Neutrophil (primary cell): ENCODE measurements at regions not wholly inside any gene's neighbourhood (a gene's known extent, or its start where the extent isn't known, plus 50 kb on each side); places are given as distances from the start of the nearest gene placed in this dataset.

Experiments used
- H3K27ac ChIP-seq: fragments of 200-600 bp; sonication (generic); 2 replicates; pipeline ENCODE4 v1.5.1; 2016; ENCODE audit warnings: mild to moderate bottlenecking, moderate library complexity
- H3K27me3 ChIP-seq: fragments of 200-600 bp; sonication (generic); 2 replicates; pipeline ENCODE4 v1.6.0; 2016; ENCODE audit warnings: mild to moderate bottlenecking
- H3K36me3 ChIP-seq: fragments of 200-600 bp; sonication (generic); 2 replicates; pipeline ENCODE4 v1.5.1; 2017
- H3K4me1 ChIP-seq, 2 experiments: fragments of 200-600 bp in 1 of 2; sonication (generic) in 1 of 2; 1 replicate in 1 of 2; 2 replicates in 1 of 2; pipeline versions ENCODE4 v1.5.1 to v1.6.1; 2013 to 2016; ENCODE audit warnings: low read depth in 1 of 2, low read length in 1 of 2, mild to moderate bottlenecking in 1 of 2, moderate library complexity in 1 of 2; ENCODE audit not compliant: control insufficient read depth in 1 of 2, insufficient read depth in 1 of 2
- H3K4me3 ChIP-seq, 2 experiments: fragments of 200-600 bp in 1 of 2; sonication (generic) in 1 of 2; 1 replicate in 1 of 2; 2 replicates in 1 of 2; pipeline ENCODE4 v1.5.1; 2013 to 2016; ENCODE audit warnings: low read depth in 1 of 2, low read length in 1 of 2, mild to moderate bottlenecking in 1 of 2, moderate library complexity in 1 of 2
- H3K9me3 ChIP-seq: fragments of 200-600 bp; sonication (generic); 2 replicates; pipeline ENCODE4 v1.5.1; 2016
- TF ChIP-seq, protein P1 (sequence below): fragments of 200-600 bp; sonication (generic); IDR thresholded peaks from 2 replicates; pipeline ENCODE4 v1.5.1; 2016; ENCODE audit warnings: antibody characterized with exemption

GRCh38 chr21:27171707-27172106, 204.8 kb upstream of the ADAMTS5 start:
- Histone ChIP-seq H3K27me3 (no peaks in the 10 kb centered on the region), H3K36me3 (no peaks in the 10 kb centered on the region), H3K4me3 (no peak overlapping the region), H3K4me1 (no peaks in the 10 kb centered on the region), H3K9me3 (no peaks in the 10 kb centered on the region), H3K27ac (no peak overlapping the region)
- TF ChIP-seq, protein P1, sequence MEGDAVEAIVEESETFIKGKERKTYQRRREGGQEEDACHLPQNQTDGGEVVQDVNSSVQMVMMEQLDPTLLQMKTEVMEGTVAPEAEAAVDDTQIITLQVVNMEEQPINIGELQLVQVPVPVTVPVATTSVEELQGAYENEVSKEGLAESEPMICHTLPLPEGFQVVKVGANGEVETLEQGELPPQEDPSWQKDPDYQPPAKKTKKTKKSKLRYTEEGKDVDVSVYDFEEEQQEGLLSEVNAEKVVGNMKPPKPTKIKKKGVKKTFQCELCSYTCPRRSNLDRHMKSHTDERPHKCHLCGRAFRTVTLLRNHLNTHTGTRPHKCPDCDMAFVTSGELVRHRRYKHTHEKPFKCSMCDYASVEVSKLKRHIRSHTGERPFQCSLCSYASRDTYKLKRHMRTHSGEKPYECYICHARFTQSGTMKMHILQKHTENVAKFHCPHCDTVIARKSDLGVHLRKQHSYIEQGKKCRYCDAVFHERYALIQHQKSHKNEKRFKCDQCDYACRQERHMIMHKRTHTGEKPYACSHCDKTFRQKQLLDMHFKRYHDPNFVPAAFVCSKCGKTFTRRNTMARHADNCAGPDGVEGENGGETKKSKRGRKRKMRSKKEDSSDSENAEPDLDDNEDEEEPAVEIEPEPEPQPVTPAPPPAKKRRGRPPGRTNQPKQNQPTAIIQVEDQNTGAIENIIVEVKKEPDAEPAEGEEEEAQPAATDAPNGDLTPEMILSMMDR: no peak

GRCh38 chr21:27168084-27168483, 201.2 kb upstream of the ADAMTS5 start:
- Histone ChIP-seq H3K27me3 (no peaks in the 10 kb centered on the region), H3K36me3 (no peaks in the 10 kb centered on the region), H3K4me1 (no peaks in the 10 kb centered on the region), H3K9me3 (no peaks in the 10 kb centered on the region), H3K27ac (no peak overlapping the region), H3K4me3 (no peak overlapping the region)
- TF ChIP-seq, protein P1: no peak

GRCh38 chr21:27164208-27165177, 197.6 kb upstream of the ADAMTS5 start:
- Histone ChIP-seq H3K27ac (no peak overlapping the region), H3K9me3 (no peaks in the 10 kb centered on the region), H3K27me3 (no peaks in the 10 kb centered on the region), H3K4me3 (no peak overlapping the region), H3K36me3 (no peaks in the 10 kb centered on the region), H3K4me1 (no peaks in the 10 kb centered on the region)
- TF ChIP-seq, protein P1: no peak

DNA sequence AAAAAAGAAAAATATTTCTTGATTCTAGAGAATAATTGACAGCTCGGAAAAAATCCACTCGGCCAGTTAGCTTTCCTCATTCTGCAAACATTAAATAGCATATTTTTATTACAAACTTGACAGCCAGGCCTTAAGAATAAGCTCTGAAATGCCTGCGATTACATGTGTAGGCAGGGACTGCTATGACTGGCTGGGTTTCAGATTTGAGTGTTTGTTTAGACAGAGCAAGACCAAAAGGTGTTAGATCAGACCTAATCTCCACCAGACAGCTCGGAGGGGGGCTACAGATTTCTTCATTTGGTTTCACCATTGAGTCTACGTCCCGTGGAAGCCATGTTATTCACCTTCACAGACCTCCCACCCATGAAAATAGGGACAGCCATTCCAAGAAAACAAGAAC, 192.1 kb upstream of the ADAMTS5 start:
- Histone ChIP-seq H3K4me3 (no peak overlapping the region), H3K36me3 (no peaks in the 10 kb centered on the region), H3K27ac (no peak overlapping the region), H3K4me1 (no peaks in the 10 kb centered on the region), H3K27me3 (no peaks in the 10 kb centered on the region), H3K9me3 (no peaks in the 10 kb centered on the region)
- TF ChIP-seq, protein P1: no peak

- Histone ChIP-seq H3K27ac (no peak overlapping the region), H3K9me3 (no peaks in the 10 kb centered on the region), H3K4me1 (no peaks in the 10 kb centered on the region), H3K27me3 (no peaks in the 10 kb centered on the region), H3K36me3 (no peaks in the 10 kb centered on the region), H3K4me3 (no peak overlapping the region)
- TF ChIP-seq, protein P1: no peak
Measured at GRCh38 chr21:27157097-27157496, 190.2 kb upstream of the ADAMTS5 start.
